Jurkat, Clone E6-1 (cell line): ENCODE measurements at regions not wholly inside any gene's neighbourhood (a gene's known extent, or its start where the extent isn't known, plus 50 kb on each side); places are given as distances from the start of the nearest gene placed in this dataset.
A peak's percentile ranks its signal among the peaks of the same experiment; 100 is the strongest.
"Not testable (repeated sequence)": the region's sequence is repeated elsewhere in the genome, so short reads cannot be mapped to it uniquely, and the experiment has no call there.

ENCODE experiments used
- DNase-seq: peaks from one replicate; pipeline ENCODE4 v3.0.0-alpha.2; 2011; ENCODE audit warnings: low read depth, low spot score
- H3K4me3 ChIP-seq: 2 replicates; pipeline ENCODE4 v1.5.1; 2011; ENCODE audit warnings: mild to moderate bottlenecking, low read length, control low read depth, moderate library complexity

DNA sequence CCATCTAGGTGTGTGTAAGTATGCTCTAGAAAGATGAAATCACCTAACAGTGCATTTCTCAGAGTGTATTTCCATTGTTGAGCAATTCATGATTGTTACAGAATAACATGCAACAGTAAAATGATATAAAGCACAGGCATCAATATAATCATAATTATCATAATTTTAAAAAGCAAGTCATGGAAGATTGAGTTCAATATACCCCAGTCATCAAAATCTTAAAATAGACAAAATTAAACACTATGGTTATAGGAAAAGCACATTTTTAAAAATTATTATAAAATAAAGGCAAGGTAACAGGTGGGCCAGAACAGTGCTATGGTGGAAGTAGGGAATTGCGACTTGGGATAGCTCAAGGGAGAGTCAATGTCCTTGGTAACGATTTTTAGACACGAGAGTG is 555.4 kb upstream of the VRK2 start:
- no peak overlapping the region for H3K4me3 ChIP-seq
- no peak for DNase-seq

DNA sequence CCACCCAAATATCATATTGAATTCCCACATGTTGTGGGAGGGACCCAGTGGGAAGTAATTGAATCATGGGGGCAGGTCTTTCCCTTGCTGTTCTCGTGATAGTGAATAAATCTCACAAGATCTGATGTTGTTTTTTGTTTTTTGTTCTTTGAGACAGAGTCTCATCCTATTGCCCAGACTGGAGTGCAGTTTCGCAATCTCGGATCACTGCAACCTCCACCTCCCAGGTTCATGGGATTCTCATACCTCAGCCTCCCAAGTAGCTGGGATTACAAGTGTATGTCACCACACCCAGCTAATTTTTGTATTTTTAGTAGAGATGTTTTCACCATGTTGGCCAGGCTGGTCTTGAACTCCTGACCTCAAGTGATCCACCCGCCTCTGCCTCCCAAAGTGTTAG is 552.6 kb upstream of the VRK2 start:
- H3K4me3 ChIP-seq, DNase-seq: not testable (repeated sequence)

DNA sequence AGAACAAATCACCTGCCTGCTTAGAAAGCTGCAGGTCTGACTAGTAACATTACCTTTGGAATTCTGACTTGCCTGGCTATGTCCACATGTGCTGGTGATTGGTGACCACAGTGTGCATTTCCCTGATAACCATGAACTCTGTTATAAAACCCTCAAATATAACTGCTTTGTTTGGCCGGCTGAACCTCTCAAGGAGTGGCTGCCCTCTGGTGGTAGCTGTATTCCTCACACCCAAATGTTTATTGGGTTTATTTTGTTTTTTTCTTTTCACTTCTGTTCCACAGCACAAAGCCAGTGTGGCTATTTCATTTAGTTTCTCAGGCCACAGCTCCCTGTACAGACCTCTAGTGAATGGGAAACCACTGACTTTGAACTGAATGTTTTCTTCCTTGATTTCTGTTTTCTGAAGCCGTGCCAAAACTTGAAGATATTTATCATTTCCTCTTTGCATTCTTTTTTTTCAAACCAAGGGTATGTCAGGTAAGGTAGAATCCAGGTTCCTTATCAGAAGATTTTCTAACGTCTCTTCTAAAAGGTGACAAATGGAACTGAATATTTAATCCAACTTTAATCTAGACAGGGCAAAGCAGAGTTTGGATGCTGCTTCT is 549.0 kb upstream of the VRK2 start:
- DNase-seq, result peak; percentile 23

DNA sequence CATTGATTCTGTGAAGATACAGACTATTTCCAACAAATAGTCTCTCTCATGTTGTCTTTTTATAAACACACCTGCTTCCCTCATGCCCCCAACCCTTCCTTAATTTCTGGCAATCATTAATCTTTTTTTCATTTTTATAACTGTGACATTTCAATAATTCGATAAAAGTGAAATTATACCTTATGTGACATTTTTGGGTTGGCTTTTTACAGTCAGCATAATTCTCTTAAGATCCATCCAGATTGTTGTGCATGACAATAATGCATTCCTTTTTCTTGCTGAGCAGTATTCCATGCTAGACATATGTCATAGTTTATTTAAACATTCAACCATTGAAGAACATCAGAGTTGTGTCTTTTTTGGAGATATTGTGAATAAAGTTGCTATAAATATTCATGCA is 541.8 kb upstream of the VRK2 start:
- no peak overlapping the region for H3K4me3 ChIP-seq
- no peak for DNase-seq

More for the DNA sequence above, 549.0 kb upstream of the VRK2 start:
- H3K4me3 ChIP-seq, result no peak overlapping the region

DNA sequence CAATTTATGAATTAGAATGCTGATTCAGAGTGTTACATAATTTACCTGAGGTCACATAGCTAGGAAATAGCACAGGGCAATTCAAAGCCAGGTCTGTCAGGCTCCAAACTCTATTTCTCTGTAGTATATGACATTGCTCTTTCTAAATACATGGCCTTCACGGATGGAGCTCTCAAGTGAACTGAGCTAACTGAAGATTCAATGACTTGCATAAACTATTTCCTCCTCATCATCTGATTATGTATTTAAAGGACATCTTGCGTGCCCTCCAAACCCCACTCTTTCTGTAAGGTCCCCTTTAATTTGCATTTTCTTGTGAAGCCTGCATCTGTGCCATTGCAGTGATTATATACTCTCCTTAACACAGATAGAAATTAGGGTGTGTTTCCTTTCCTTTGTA is 537.4 kb upstream of the VRK2 start:
- H3K4me3 ChIP-seq, result no peak overlapping the region
- DNase-seq, result no peak

DNA sequence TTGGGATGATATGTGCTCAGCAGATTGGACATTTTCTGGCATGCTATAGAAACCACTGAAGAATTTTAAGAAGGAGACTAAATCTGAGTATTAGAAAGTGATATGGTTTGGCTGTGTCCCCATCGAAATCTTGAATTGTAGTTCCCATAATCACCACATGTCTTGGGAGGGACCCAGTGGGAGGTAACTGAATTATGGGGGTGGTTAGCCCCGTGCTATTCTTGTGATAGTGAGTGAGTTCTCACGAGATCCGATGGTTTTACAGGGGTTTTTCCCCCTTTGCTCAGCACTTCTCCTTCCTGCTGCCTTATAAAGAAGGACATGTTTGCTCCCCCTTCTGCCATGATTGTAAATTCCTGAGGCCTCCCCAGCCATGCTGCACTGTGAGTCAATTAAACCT is 535.9 kb upstream of the VRK2 start:
- DNase-seq, result no peak
- H3K4me3 ChIP-seq, result no peak overlapping the region

DNA sequence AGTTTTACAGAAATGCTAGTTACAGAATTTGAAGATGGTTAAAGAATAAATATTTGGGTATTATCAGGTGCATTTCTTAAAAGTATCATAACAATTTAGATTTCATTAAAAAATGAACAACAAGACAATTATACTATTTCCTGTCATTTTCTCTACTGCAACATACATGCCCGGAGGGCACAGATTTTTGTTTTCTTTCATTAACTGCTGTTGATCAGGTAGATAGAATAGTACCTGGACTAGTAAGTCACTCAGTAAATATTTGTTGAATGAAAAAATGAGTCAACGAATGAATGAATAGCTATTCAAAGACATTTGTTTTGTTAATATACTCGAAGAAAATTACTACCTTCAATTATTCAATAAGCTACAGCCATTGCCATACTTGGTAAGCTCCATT is 531.2 kb upstream of the VRK2 start:
- no peak overlapping the region for H3K4me3 ChIP-seq
- no peak for DNase-seq

DNA sequence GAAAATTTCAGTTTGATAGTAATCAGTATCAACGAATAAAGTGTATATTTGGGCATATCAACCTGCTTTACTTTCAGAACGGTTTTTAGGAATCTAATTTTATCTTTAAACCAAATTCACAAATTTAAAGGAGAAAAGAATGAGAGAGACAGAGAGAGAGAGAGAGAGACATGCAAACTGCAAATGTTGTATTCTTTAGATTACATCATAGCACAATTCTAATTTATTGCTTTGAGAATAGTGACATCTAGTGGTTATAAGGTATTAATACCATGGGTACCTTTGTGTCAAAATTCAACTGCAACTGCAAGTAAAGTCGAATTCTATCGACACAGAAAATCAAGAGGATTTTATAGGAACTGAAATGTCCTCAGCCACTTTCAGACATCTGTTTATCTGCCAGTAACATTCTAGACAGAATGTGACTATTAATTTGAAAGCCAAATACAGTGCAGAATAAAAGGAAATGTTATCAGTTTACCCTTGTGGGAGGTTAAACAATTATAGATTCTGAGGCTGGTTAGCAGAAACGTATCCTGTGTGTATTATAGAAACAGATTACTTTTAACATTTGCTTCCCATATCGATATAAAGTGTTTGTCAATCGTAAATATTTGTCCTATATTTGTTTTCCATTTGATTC is 529.8 kb upstream of the VRK2 start:
- no peak overlapping the region for H3K4me3 ChIP-seq
- DNase-seq, result peak; percentile 49

DNA sequence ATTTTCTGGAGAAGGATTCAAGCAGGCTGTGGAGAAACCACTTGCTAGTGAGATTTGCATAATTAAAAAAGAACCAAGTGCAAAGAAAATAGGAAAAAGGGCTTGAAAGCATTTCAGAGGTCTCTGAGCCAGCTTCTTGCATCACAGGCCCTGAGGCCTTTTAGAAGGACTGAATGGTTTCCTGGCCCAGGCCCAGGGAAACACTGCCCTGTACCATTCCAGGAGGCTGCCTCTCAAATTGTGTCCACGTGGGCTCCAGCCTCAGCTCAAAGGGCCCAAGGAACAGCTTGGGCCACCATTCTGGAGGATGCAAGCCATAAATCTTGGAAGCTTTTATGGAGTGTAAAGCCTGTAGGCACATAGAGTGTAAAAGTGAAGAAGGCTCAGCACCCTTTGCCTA is 523.3 kb upstream of the VRK2 start:
- no peak for DNase-seq
- no peak overlapping the region for H3K4me3 ChIP-seq

DNA sequence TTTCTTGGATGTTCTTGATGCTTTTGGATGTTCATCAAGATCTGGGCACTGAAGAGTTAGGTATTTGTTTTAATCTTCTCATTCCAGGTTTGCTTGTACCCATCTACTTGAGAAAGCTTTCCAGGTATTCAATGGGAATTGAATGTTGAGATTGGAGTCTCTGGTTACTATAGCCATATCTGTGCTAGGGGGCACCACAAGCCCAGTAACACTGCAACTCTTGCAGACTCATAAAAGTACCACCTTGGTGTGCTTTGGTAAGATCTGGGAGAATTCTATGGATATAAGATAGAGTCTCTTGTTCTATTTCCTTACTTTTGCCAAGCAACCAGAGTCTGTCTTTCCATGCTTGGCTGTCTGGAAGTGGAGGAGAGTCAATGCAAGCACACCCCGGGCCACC is 518.9 kb upstream of the VRK2 start:
- no peak for DNase-seq

DNA sequence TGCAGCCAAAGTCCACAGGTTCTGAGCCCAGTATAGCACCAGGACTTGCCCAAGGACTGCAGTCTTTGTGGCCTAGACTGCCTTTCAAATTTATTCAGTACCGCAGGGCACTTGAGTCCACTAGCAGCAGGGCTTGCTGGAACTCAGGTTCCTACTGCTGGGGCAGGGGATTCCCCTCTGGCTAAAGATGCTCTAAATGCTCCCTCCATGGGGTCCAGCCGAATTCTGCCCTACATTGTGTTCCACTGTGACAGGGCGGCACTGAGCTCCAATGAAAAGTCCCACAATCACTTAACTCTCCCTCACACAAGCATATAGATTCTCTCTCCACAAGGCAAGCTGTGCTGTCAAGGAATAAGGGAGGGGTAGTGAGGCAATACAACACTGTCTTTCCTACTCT is 518.1 kb upstream of the VRK2 start:
- no peak for DNase-seq

More for the DNA sequence above, 518.9 kb upstream of the VRK2 start:
- H3K4me3 ChIP-seq, result no peak overlapping the region

DNA sequence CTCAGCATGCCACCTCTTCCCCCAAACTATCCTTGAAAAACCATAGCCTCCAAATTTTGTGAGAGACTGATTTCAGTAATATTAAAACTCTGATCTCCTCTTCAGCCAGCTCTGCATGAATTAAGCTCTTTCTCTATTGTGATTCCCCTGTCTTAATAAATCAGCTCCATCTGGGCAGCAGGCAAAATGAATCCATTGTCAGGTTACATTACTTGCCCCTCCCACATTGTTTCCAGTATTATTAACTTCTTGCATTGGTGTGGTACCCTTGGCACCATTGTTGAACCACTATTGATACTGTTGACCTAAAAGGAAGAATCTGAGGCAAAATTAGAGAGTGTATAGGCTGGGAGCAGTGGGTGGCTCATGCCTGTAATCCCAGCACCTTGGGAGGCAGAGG is 512.2 kb upstream of the VRK2 start:
- no peak for DNase-seq
- no peak overlapping the region for H3K4me3 ChIP-seq

More for the DNA sequence above, 518.1 kb upstream of the VRK2 start:
- no peak overlapping the region for H3K4me3 ChIP-seq

DNA sequence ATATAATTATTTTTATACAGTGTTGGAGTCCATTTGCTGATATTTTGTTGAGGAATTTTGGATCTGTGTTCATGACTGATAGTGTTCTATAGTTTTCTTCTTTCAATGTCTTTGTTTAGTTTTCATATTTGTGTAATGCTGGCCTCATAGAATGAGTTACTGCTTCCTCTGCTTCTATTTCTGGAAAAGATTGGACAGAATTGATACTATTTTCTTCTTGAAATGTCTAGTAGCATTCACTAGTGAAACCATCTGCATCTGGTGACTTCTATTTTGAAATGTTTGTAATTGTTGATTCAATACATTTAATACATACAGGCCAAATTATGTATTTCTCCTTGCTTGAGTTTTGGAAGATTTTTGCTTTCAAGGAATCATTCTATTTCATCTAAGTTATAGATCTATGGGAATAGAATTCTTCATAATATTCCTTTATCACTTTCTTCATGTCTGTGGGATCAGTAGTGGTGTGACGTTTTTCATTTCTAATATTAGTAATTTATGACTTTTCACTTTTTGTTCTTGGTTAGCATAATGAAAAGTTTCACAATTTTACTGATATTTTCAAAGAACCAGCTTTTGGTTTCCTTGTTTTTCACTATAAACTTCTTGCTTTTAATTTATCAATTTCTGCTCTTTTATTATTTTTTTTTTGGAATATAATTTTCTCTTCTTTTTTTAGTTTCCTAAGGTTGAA is 509.9 kb upstream of the VRK2 start:
- no peak overlapping the region for H3K4me3 ChIP-seq
- DNase-seq, result no peak

DNA sequence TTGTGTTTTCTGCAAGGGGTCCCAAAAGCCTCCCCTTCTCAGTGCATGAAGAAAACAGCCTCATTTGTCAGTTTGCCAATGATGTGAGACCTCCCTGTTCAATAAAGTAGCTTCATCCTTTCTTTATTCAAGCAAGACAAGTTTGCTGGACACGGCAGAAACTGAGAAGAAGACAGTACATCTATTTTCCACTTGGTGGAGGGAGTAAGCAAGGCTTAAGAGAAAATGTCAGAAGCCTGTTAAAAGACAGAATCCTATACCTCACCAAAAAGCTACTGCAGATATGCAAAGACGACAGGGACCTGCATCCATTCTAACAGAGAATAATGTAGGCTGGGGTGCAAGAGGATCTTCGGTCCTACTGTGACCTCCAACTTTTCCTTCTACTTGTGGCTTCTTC is 506.8 kb upstream of the VRK2 start:
- H3K4me3 ChIP-seq, result no peak overlapping the region
- DNase-seq, result no peak

DNA sequence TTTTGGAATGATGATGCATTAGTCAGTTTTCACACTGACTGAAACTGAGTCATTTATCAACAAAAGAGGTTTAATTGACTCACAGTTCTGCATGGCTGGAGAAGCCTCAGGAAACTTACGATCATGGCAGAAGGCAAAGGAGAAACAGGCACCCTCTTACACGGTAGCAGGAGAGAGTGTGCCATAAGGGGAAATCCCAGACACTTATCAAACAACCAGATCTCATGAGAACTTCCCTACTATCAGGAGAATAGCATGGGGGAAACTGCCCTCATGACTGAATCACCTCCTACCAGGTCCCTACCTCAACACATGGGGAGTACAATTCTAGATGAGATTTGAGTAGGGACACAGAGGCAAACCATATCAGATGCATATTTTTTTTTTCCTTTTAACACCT is 504.5 kb upstream of the VRK2 start:
- no peak for DNase-seq
- no peak overlapping the region for H3K4me3 ChIP-seq

DNA sequence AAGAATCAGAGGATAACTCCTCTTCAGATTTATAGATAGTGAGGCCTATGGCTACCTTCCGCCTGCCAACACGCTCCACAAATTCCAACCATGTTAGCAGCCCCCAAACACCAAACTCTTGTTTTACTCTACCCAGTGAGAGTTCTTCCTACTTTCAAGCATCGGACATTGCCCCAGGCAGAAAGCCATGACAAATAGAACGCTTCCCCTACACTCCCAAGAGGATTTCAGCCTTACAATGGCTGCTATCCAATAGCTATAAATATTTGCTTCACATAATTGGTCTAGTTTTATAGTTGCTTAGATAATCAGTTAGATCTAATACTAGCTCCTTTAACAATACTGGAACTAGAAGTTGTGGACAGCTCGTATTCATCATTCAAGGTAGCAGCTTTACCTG is 503.4 kb upstream of the VRK2 start:
- no peak overlapping the region for H3K4me3 ChIP-seq
- DNase-seq, result no peak

DNA sequence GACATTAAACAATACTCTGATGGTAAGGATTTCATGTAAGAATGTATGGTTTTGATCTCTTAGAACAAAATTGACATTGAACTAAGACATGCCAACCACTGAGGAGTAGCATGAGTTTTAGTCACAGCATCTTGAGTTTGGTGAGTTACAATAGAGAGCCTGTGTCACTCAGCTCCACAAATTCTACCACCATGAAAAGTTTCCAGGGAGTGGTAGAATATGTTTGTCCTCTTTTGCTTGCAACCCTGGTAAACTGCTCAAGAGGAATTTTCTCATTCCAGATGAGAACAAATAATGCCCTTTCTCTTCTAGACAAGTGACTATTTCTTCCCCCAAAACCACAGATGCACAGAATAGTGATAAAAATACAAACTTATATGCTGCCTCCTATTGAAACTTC is 502.0 kb upstream of the VRK2 start:
- no peak for DNase-seq
- no peak overlapping the region for H3K4me3 ChIP-seq

DNA sequence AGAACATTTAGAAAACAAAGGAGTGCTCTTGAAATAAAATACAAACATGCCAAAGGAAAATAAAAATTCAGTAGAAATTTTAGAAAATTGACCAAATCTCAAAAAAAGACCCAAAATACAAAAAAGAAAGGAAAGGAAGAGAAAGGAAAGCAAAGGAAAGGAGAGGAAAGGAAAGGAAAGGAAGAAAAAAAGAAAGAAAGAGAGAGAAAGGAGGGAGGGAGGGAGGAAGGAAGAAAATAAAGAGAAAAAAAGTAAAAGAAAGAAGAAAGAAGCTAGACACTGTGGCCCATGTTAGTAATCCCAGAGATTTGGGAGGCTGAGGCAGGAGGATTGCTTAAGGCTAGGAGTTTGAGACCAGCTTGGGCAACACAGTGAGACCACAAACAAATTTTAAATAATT is 500.1 kb upstream of the VRK2 start:
- DNase-seq, result no peak
- H3K4me3 ChIP-seq, result no peak overlapping the region

DNA sequence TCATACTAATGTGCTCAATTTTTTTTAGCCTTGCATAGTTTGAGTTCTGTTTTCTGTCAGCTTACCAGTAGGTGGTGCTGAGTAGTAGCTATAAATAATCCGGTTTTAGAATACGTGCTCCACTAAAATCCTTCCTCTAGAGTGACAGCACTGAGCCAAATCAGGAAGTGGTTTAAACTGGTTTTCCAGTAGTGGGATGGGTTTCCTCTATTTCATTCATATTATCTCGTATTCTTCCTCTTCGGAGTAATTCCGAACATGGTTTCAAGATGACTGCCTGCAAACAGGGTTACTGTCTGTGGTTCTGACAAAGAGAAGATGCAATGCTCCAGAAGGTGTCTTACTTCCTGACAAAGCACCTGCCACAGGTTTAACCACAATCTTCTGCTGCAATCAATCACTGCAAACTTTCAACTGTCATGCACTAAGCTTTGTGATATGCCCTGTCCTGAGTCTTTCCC is 496.9 kb upstream of the VRK2 start:
- no peak overlapping the region for H3K4me3 ChIP-seq
- DNase-seq, result peak; percentile 23

DNA sequence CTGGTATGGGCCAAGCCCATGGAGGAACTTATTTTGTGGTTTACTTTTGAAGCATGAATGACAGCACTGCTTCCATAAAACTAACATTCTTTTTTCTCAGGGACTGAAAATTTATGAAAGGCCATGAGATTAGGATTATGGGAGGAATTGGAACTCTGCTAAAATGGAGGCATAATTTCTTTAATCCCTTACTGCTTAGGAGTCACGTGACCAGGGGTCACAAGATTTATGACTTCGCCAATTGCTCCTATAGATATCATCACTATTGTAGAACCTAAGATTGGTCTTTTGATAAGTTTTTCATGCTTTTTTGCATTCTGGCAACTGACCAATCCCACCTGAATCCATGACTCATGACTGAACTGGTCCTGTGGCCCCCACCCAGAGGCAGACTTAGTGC is 495.7 kb upstream of the VRK2 start:
- no peak overlapping the region for H3K4me3 ChIP-seq
- no peak for DNase-seq

DNA sequence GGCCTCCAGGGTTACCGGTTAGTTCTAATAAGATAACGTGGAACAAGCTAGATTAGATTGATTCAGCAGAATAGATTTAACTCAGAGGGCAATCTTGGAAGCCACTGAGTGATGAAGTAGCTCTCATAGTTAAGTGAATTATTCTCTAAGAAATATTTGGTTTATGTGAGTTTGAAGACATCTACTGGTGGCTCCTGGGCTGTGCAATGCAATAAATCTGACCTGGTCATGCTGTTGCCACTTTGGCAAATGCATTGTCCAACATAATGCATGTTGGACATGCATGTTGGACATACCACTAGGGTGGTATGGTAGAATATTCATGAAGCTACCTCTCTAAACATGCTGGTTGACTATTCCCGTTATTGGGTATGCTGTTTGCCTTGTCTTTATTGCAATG is 493.7 kb upstream of the VRK2 start:
- no peak for DNase-seq
- no peak overlapping the region for H3K4me3 ChIP-seq
